Sigmoid colon (tissue), 6 donors: ENCODE measurements at regions not wholly inside any gene's neighbourhood (a gene's known extent, or its start where the extent isn't known, plus 50 kb on each side); places are given as distances from the start of the nearest gene placed in this dataset.

Source experiments
- DNase-seq: peaks from one replicate; pipeline ENCODE4 v3.0.0-alpha.2; 2019
- H3K27ac ChIP-seq, 4 donors: fragments of 200-600 bp; sonication (generic); one replicate each; pipeline ENCODE4 v1.5.1; 2016 to 2019; ENCODE audit warnings: mild to moderate bottlenecking in 1 of 4
- H3K27me3 ChIP-seq, 3 donors: fragments of 200-600 bp; sonication (generic); one replicate each; pipeline ENCODE4 v1.5.1; 2019; ENCODE audit warnings: mild to moderate bottlenecking in 1 of 3
- H3K36me3 ChIP-seq, 4 donors: fragments of 200-600 bp; sonication (generic); one replicate each; pipeline ENCODE4 v1.5.1; 2016 to 2019
- H3K4me1 ChIP-seq, 4 donors: fragments of 200-600 bp; sonication (generic); one replicate each; pipeline ENCODE4 v1.5.1; 2017 to 2019
- H3K4me3 ChIP-seq, 4 donors: fragments of 200-600 bp; sonication (generic); one replicate each; pipeline ENCODE4 v1.5.1; 2017 to 2019; ENCODE audit warnings: mild to moderate bottlenecking in 2 of 4, moderate library complexity in 1 of 4
- H3K9me3 ChIP-seq, 4 donors: fragments of 200-600 bp in 3 of 4; sonication (generic) in 3 of 4; one replicate each; pipeline versions ENCODE4 v1.5.1 to v1.6.1; 2013 to 2019
- CTCF ChIP-seq, 4 experiments: fragments of 450-650 bp in 3 of 4; fragments of 200-600 bp in 1 of 4; IDR thresholded peaks; one replicate each; pipeline ENCODE4 v1.5.1; 2016 to 2019; ENCODE audit warnings: antibody characterized with exemption in 4 of 4, mild to moderate bottlenecking in 3 of 4, moderate library complexity in 2 of 4
- EP300 ChIP-seq, 4 donors: sonication (generic); formaldehyde crosslinking; IDR thresholded peaks; one replicate each; pipeline ENCODE4 v1.6.1; 2017; ENCODE audit warnings: antibody characterized with exemption in 4 of 4
- POLR2A ChIP-seq, 2 donors: fragments of 450-650 bp; IDR thresholded peaks; one replicate each; pipeline ENCODE4 v1.6.1; 2016; ENCODE audit warnings: antibody characterized with exemption in 2 of 2, mild to moderate bottlenecking in 2 of 2, moderate library complexity in 2 of 2
- POLR2AphosphoS5 ChIP-seq, 4 donors: sonication (generic); formaldehyde crosslinking; IDR thresholded peaks; one replicate each; pipeline ENCODE4 v1.6.1; 2017; ENCODE audit warnings: antibody characterized with exemption in 4 of 4
- WGBS, 2 donors: extraction: QIAGEN DNeasy Blood & Tissue Kit; methylation state at CpG; one replicate each; pipeline ENCODE4 v1.1.7; 2013; 5-methylcytosine and 5-hydroxymethylcytosine counted together
- intact Hi-C: fragments of 100-400 bp; cut with DNase I; formaldehyde crosslinking; loops from one replicate; pipeline ENCODE4 v1.15.1; 2023
- donor health status: healthy with polysubstance abuse.
- donor health status: healthy.

- no peak for DNase-seq
- Histone ChIP-seq H3K36me3 (no peaks in the 10 kb centered on the region), H3K27ac (peak overlapping the region in 1 of 4 donors; percentile 66), H3K4me1 (peaks cover 0 to 22% (median 11%) of the 10 kb centered on the region in 4 donors), H3K4me3 (no peak overlapping the region), H3K27me3 (no peaks in the 10 kb centered on the region), H3K9me3 (no peaks in the 10 kb centered on the region)
- intact Hi-C loops, result no loop called here
- WGBS, 2 donors, result 66 to 84% methylated on average over 1 of the region's 1 CpG
- TF ChIP-seq CTCF (IDR thresholded peaks at IDR 0.05) (no peak), POLR2A (IDR thresholded peaks at IDR 0.05) (no peak), POLR2AphosphoS5 (IDR thresholded peaks at IDR 0.05) (no peak), EP300 (IDR thresholded peaks at IDR 0.05) (no peak)
Measured at GRCh38 chr5:68521776-68522175, 306.2 kb downstream of the PIK3R1 start.

DNA sequence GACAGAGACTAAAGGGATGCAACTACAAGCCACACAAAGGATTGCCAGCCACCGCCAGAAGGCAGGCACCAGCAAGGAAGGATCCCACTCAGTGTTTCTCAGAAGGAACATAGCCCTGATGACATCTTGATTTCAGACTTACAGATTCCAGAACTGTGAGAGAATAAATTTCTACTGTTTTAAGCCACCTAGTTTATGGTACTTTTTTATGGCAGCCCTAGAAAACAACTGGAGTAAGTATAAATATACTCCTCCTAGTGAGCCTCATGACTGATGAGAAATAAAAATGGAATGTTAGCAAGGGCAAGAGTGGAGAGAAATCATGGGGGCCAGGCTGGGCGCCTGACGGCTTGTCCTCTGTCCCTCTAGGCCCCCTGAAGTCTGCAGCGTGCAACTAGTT lies 307.3 kb downstream of the PIK3R1 start:
- WGBS, 2 donors, result 84 to 94% methylated on average over 4 of the region's 4 CpGs
- no peak for TF ChIP-seq CTCF (IDR thresholded peaks at IDR 0.05)
- peak in 1 of 4 donors; percentile 27 for TF ChIP-seq POLR2AphosphoS5 (IDR thresholded peaks at IDR 0.05)
- TF ChIP-seq EP300 (IDR thresholded peaks at IDR 0.05), result peak in 2 of 4 donors; percentile 20 to 22
- TF ChIP-seq POLR2A (IDR thresholded peaks at IDR 0.05), result no peak
- Histone ChIP-seq H3K9me3 (no peaks in the 10 kb centered on the region), H3K4me3 (no peak overlapping the region), H3K4me1 (peaks cover 0 to 22% (median 11%) of the 10 kb centered on the region in 4 donors), H3K27ac (peak overlapping the region in 3 of 4 donors; percentile 53 to 66 (median 57)), H3K36me3 (no peaks in the 10 kb centered on the region), H3K27me3 (no peaks in the 10 kb centered on the region)
- intact Hi-C loops, result no loop called here
- no peak for DNase-seq

- Histone ChIP-seq H3K36me3 (no peaks in the 10 kb centered on the region), H3K27me3 (no peaks in the 10 kb centered on the region), H3K4me1 (peaks cover 0 to 9% (median 8%) of the 10 kb centered on the region in 4 donors), H3K27ac (no peak overlapping the region), H3K9me3 (no peaks in the 10 kb centered on the region), H3K4me3 (no peak overlapping the region)
- no peak for DNase-seq
- intact Hi-C loops, result no loop called here
- WGBS, 2 donors, result 62 to 66% methylated on average over 3 of the region's 3 CpGs
- no peak for TF ChIP-seq POLR2A (IDR thresholded peaks at IDR 0.05)
- TF ChIP-seq CTCF (IDR thresholded peaks at IDR 0.05), result no peak
- no peak for TF ChIP-seq EP300 (IDR thresholded peaks at IDR 0.05)
- TF ChIP-seq POLR2AphosphoS5 (IDR thresholded peaks at IDR 0.05), result no peak
Measured at GRCh38 chr5:68528821-68529273, 313.3 kb downstream of the PIK3R1 start.

- intact Hi-C loops, result no loop called here
- no peak for TF ChIP-seq POLR2AphosphoS5 (IDR thresholded peaks at IDR 0.05)
- TF ChIP-seq EP300 (IDR thresholded peaks at IDR 0.05), result no peak
- no peak for TF ChIP-seq POLR2A (IDR thresholded peaks at IDR 0.05)
- no peak for TF ChIP-seq CTCF (IDR thresholded peaks at IDR 0.05)
- 84 to 92% methylated on average over 3 of the region's 3 CpGs for WGBS, 2 donors
- Histone ChIP-seq H3K27me3 (no peaks in the 10 kb centered on the region), H3K27ac (no peak overlapping the region), H3K9me3 (no peaks in the 10 kb centered on the region), H3K4me3 (no peak overlapping the region), H3K36me3 (no peaks in the 10 kb centered on the region), H3K4me1 (peaks cover 0 to 16% (median 15%) of the 10 kb centered on the region in 4 donors)
- no peak for DNase-seq
Measured at GRCh38 chr5:68529581-68529980, 314.0 kb downstream of the PIK3R1 start.

GRCh38 chr5:68531970-68532369 lies 316.4 kb downstream of the PIK3R1 start:
- Histone ChIP-seq H3K36me3 (no peaks in the 10 kb centered on the region), H3K27me3 (no peaks in the 10 kb centered on the region), H3K27ac (no peak overlapping the region), H3K4me3 (no peak overlapping the region), H3K4me1 (peaks cover 0 to 20% (median 18%) of the 10 kb centered on the region in 4 donors), H3K9me3 (no peaks in the 10 kb centered on the region)
- WGBS, 2 donors, result 80 to 88% methylated on average over 4 of the region's 4 CpGs
- no peak for TF ChIP-seq EP300 (IDR thresholded peaks at IDR 0.05)
- intact Hi-C loops, result no loop called here
- DNase-seq, result no peak
